Transverse colon (tissue), 4 donors: ENCODE measurements at regions not wholly inside any gene's neighbourhood (a gene's known extent, or its start where the extent isn't known, plus 50 kb on each side); places are given as distances from the start of the nearest gene placed in this dataset.
"Not testable (repeated sequence)": the region's sequence is repeated elsewhere in the genome, so short reads cannot be mapped to it uniquely, and the experiment has no call there.

ENCODE experiments used
- DNase-seq: peaks from one replicate; pipeline ENCODE4 v3.0.0-alpha.2; 2019
- H3K27ac ChIP-seq, 4 donors: fragments of 200-600 bp; sonication (generic); 2 replicates each; pipeline ENCODE4 v1.5.1; 2016 to 2018; ENCODE audit warnings: inconsistent platforms in 4 of 4
- H3K27me3 ChIP-seq: fragments of 200-600 bp; sonication (generic); 2 replicates; pipeline ENCODE4 v1.5.1; 2017; ENCODE audit warnings: inconsistent platforms
- H3K36me3 ChIP-seq, 4 donors: fragments of 200-600 bp; sonication (generic); 2 replicates each; pipeline ENCODE4 v1.5.1; 2017 to 2019; ENCODE audit warnings: inconsistent platforms in 4 of 4
- H3K4me1 ChIP-seq, 4 donors: fragments of 200-600 bp; sonication (generic); 2 replicates each; pipeline ENCODE4 v1.5.1; 2017 to 2020; ENCODE audit warnings: inconsistent platforms in 4 of 4
- H3K4me3 ChIP-seq, 4 donors: fragments of 200-600 bp; sonication (generic); 1 replicate in 1 of 4; 2 replicates in 3 of 4; pipeline versions ENCODE4 v1.5.1 to v1.6.1; 2017 to 2019; ENCODE audit warnings: inconsistent platforms in 4 of 4
- H3K9me3 ChIP-seq, 2 donors: fragments of 200-600 bp; sonication (generic); 2 replicates each; pipeline ENCODE4 v1.5.1; 2017 to 2019; ENCODE audit warnings: inconsistent platforms in 2 of 2
- EP300 ChIP-seq: sonication (generic); formaldehyde crosslinking; IDR thresholded peaks from one replicate; pipeline ENCODE4 v1.6.1; 2017; ENCODE audit warnings: antibody characterized with exemption, low read depth
- POLR2A ChIP-seq: fragments of 450-650 bp; IDR thresholded peaks from one replicate; pipeline ENCODE4 v1.6.1; 2016; ENCODE audit warnings: antibody characterized with exemption, mild to moderate bottlenecking, moderate library complexity
- POLR2AphosphoS5 ChIP-seq, 3 donors: sonication (generic); formaldehyde crosslinking; IDR thresholded peaks; one replicate each; pipeline ENCODE4 v1.6.1; 2016; ENCODE audit warnings: antibody characterized with exemption in 3 of 3
- WGBS, 2 donors: methylation state at CpG; one replicate each; pipeline ENCODE4 v1.1.5; 2018; ENCODE audit warnings: low coverage in 1 of 2; 5-methylcytosine and 5-hydroxymethylcytosine counted together
- in situ Hi-C, 4 donors: fragments of 200-750 bp; cut with MboI; loops; one replicate each; pipeline versions ENCODE4 v1.15.0 to v1.15.1; 2017; ENCODE audit warnings: low sequenced_read_pairs in 3 of 4, low pct_ligation_motif_present in 1 of 4, low pct_unique_long_range_greater_than_20kb in 1 of 4
- intact Hi-C: fragments of 100-400 bp; cut with DNase I; formaldehyde crosslinking; loops from one replicate; pipeline ENCODE4 v1.15.1; 2023; ENCODE audit warnings: low total_unique reads
- TF ChIP-seq, protein P1 (sequence below), 5 experiments: fragments of 200-600 bp in 3 of 5; fragments of 450-650 bp in 2 of 5; sonication (generic) in 3 of 5; IDR thresholded peaks; 1 replicate in 2 of 5; 2 replicates in 3 of 5; pipeline ENCODE4 v1.5.1; 2016 to 2017; ENCODE audit warnings: antibody characterized with exemption in 5 of 5, inconsistent platforms in 3 of 5, mild to moderate bottlenecking in 2 of 5, moderate library complexity in 1 of 5

DNA sequence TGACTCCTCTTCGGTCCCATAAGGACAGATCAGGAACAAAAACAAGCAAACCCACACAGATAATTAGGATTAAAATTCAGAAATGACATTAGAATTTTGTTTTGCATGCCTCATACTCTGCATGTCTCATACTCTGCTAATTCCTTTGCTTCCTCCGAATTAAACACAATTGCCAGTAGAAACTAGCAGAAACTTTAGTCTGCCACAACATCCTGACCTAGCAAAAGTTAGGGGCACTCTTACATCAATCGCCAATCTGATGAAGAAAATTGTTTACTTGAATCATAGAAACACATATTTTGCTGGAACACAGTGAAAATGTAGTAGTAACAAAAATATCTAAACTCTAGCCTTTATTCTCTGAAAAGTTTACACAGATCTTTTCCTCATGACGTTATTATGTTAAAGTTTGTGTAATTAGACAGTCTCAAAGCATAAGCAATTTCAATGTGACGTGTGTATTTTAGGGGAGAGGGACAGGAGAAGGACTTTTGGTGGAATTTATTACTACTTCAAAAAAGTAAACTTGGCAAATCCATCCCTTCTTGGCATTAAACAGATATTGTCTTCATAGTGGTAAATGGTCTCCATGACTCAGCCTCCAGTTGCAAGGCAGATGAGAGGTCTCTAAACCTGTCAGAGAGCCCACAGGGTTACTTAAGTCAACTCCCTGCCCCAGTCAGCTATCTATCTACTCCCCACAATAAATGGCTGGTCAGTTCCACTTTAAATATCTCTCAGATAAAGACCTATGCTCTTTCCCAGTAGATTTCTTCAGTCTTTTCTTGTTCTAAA is 249.8 kb upstream of the UBASH3B start:
- Histone ChIP-seq H3K9me3 (no peaks in the 10 kb centered on the region), H3K27ac (no peak overlapping the region), H3K36me3 (no peaks in the 10 kb centered on the region), H3K4me3 (no peak overlapping the region), H3K27me3 (no peaks in the 10 kb centered on the region), H3K4me1 (peaks cover 0 to 4% (median 0%) of the 10 kb centered on the region in 4 donors)
- WGBS, 2 donors = 52 to 56% methylated on average over 5 of the region's 5 CpGs
- intact Hi-C loops = no loop called here
- TF ChIP-seq POLR2A (no peak), POLR2AphosphoS5 (IDR thresholded peaks at IDR 0.05) (no peak), EP300 (no peak)
- TF ChIP-seq, protein P1, sequence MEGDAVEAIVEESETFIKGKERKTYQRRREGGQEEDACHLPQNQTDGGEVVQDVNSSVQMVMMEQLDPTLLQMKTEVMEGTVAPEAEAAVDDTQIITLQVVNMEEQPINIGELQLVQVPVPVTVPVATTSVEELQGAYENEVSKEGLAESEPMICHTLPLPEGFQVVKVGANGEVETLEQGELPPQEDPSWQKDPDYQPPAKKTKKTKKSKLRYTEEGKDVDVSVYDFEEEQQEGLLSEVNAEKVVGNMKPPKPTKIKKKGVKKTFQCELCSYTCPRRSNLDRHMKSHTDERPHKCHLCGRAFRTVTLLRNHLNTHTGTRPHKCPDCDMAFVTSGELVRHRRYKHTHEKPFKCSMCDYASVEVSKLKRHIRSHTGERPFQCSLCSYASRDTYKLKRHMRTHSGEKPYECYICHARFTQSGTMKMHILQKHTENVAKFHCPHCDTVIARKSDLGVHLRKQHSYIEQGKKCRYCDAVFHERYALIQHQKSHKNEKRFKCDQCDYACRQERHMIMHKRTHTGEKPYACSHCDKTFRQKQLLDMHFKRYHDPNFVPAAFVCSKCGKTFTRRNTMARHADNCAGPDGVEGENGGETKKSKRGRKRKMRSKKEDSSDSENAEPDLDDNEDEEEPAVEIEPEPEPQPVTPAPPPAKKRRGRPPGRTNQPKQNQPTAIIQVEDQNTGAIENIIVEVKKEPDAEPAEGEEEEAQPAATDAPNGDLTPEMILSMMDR (IDR thresholded peaks at IDR 0.05) = no peak
- no peak for DNase-seq
- in situ Hi-C loops = no loop called here

DNA sequence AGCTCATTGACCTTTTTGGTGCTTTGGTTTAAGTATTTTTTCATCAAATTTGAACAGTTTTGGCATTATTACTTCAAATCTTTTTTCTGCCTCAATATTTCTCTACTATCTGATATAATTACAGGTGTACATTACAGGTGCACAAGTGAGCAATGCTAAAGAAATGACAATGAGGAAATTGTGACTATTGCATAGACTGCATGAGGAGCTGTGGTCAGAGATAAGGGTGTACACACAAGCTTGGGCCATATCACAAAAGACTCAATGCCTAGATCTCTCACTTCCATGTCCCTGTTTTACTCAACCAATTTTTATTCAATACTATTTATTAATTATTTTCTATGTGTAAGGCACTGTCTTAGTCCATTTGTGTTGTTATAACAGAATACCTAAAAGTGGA is 251.0 kb upstream of the UBASH3B start:
- no peak overlapping the region for H3K4me3 ChIP-seq
- in situ Hi-C loops (no loop called here), intact Hi-C loops (loop anchor here (5.0 kb wide), 1 partner anchor 1003 kb away; no protein-coding TSS in a partner anchor)
- DNase-seq = no peak
- H3K27ac ChIP-seq = no peak overlapping the region
- H3K9me3 ChIP-seq = no peaks in the 10 kb centered on the region
- H3K36me3 ChIP-seq = no peaks in the 10 kb centered on the region
- peaks cover 0 to 4% (median 0%) of the 10 kb centered on the region in 4 donors for H3K4me1 ChIP-seq
- H3K27me3 ChIP-seq = no peaks in the 10 kb centered on the region
- TF ChIP-seq, protein P1 (IDR thresholded peaks at IDR 0.05) = no peak
- TF ChIP-seq POLR2AphosphoS5 (IDR thresholded peaks at IDR 0.05) (no peak), POLR2A (no peak), EP300 (no peak)

DNA sequence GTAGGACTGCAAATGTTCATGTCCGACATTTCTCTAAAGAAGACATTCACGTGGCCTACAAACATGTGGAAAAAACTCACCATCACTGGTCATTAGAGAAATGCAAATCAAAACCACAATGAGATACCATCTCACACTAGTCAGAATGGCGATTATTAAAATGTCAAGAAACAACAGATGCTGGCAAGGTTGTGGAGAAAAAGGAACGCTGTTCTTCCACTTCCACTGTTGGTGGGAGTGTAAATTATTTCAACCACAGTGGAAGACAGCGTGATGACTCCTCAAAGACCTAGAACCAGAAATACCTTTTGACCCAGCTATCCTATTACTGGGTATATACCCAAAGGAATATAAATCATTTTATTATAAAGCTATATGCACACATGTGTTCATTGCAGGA is 253.9 kb upstream of the UBASH3B start:
- H3K4me1 ChIP-seq, DNase-seq, H3K4me3 ChIP-seq, in situ Hi-C loops, H3K36me3 ChIP-seq, H3K9me3 ChIP-seq, H3K27ac ChIP-seq, H3K27me3 ChIP-seq: not testable (repeated sequence)
- WGBS, 2 donors = 67 to 76% methylated on average over 5 of the region's 5 CpGs
- intact Hi-C loops = loop anchor here (5.0 kb wide), 1 partner anchor 1006 kb away; no protein-coding TSS in a partner anchor

DNA sequence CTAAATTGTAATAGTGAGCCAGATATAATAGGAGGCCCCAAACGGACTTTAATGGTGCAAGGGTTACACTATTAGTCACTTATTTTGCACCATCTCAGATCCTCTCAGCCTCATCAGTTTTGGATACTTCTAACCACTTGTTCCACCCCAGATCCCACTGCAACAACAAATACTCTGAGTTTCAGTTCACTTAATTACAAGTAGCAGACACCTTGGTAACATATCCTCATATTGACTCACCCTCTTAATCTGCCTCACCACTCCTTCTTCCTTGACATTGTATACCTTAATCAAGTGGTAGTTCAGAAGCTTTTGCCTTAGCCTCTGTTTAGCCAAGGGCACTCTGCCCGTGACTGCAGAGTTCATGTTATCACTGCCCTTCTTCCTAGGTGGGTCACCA is 256.1 kb upstream of the UBASH3B start:
- DNase-seq = no peak
- no peaks in the 10 kb centered on the region for H3K4me1 ChIP-seq
- no peaks in the 10 kb centered on the region for H3K9me3 ChIP-seq
- no peaks in the 10 kb centered on the region for H3K27me3 ChIP-seq
- H3K36me3 ChIP-seq = no peaks in the 10 kb centered on the region
- in situ Hi-C loops (no loop called here), intact Hi-C loops (no loop called here)
- WGBS, 2 donors = 56 to 61% methylated on average over 2 of the region's 2 CpGs
- no peak overlapping the region for H3K4me3 ChIP-seq
- TF ChIP-seq EP300 (no peak), POLR2A (no peak)
- TF ChIP-seq, protein P1 (IDR thresholded peaks at IDR 0.05) = no peak
- no peak overlapping the region for H3K27ac ChIP-seq

DNA sequence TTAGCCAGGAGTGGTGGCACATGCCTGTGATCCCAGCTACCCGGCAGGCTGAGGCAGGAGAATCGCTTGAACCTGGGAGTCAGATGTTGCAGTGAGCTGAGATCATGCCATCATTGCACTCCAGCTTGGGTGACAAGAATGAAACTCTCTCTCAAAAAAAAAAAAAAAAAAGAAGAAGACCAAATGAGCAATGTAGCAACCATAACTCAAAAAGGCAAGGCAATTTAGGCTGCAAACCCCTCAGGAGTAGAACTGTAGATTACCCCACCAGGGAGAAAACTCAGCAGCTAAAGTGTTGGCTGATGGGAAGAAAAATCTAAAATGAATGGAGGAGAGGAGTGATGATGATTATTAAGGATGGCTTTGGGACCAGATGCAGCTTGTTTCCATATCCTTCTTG is 256.7 kb upstream of the UBASH3B start:
- TF ChIP-seq, protein P1 (IDR thresholded peaks at IDR 0.05) = no peak
- TF ChIP-seq EP300 (no peak), POLR2AphosphoS5 (IDR thresholded peaks at IDR 0.05) (no peak), POLR2A (no peak)
- H3K27me3 ChIP-seq = no peaks in the 10 kb centered on the region
- H3K9me3 ChIP-seq = no peaks in the 10 kb centered on the region
- WGBS, 2 donors = 95% methylated on average over 2 of the region's 2 CpGs; no CpG with 5 or more reads in 1 of the 2 donors
- in situ Hi-C loops = no loop called here
- H3K36me3 ChIP-seq = no peaks in the 10 kb centered on the region
- no peaks in the 10 kb centered on the region for H3K4me1 ChIP-seq
- no peak overlapping the region for H3K27ac ChIP-seq
- intact Hi-C loops = no loop called here
- no peak overlapping the region for H3K4me3 ChIP-seq
- no peak for DNase-seq
